GM21367 (cell line): ENCODE measurements at regions not wholly inside any gene's neighbourhood (a gene's known extent, or its start where the extent isn't known, plus 50 kb on each side); places are given as distances from the start of the nearest gene placed in this dataset.

ENCODE experiments used
- ATAC-seq: cut with Tn5 transposase; IDR thresholded peaks from one replicate; pipeline ENCODE4 v1.9.1; 2021; ENCODE audit not compliant: unreplicated experiment

DNA sequence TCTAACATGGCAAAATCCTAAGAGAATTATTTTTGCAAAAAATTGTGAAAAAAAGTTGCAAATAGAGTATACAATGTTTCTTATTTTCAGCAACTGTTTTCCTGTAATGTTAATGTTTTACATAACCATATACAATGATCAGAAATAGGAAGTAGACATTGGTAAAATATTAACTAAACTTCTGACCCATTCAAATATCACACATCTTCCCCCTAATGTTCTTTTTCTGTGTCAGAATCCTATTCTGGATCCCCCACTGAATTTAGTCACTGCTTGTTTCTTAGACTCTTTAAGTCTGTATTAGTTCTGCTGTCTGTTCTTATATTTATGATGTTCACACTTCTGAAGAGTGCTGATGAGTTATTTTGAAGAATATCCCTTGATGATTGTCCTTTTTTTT, 62.0 kb downstream of the HFE start:
- no peak for ATAC-seq

DNA sequence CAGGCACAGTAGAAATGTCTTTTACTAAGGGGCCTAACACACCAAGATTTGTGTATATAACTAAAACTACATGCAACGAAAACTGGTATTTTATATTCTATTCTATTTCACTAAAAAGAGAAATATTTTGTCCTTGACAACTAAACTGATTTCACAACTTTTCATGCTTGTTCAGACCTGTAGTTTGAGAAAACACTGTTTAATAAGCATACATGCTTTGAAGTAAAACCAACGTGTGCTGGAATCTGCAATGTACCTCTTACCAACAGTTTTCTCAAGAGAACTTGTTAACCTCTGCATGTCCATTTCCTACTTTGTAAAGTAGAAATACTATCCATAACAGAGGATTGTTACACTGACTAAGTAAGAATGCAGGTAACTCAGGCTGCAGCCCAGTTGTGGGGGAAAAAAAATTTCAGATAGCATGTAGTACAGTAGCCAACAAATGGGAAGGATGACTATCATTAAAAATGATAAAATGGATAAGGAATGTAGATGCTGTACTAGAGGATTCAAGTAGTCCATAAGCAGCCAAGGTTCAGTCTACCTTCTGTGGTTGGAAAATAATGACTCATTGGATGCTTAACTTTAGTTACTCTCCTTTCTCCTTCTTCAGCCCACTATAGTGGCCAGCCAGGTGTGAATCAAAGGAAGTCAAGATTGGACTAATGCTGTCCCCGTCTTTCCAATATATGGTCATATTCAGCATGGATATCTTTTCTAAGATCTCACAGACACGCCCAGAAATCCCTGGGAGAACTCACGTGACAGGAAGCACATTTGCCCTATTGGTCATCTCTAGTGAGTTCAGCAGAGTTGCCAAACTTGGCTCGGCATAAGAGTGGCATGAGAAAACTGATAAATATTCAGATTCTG, 65.2 kb downstream of the HFE start:
- no peak for ATAC-seq

DNA sequence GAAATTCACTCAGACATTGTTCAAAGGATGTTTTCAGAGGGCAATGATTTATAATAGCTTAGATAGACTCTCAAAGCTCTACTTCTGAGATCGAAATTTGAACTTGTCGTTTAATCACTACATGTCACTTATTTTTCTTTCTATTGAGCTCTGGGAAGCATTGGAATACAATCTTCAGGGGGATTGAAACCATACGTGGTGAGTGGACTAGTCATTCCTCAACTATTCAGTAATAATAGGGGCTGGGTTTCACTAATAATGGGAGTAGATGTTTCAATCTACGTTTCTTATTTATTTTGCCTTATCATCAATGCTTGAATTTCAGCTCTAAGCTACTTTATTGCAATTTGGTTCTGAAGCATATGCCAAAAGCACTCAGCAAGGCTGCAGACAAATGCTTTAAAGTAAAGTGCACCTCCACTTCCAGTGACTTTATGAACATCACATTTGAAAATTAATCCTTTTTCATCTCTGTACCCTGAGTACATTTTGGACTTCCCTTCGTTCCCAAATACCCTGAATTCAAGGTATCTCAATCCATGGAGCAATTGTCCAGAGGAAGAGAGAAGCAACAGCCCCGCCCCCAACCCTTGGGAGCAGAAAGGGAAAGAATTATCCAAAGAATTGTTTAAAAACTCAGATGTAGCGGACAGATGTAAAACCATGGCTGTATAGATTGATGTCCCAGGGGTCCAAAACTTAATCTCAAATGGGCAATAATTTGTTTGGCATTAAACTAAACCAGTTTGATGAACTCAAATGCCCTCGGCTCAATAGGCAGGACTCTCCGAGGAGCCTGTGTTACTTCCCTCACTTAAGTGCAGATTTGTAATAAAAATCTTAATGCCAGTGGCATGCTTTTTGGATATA, 68.1 kb downstream of the HFE start:
- no peak for ATAC-seq

DNA sequence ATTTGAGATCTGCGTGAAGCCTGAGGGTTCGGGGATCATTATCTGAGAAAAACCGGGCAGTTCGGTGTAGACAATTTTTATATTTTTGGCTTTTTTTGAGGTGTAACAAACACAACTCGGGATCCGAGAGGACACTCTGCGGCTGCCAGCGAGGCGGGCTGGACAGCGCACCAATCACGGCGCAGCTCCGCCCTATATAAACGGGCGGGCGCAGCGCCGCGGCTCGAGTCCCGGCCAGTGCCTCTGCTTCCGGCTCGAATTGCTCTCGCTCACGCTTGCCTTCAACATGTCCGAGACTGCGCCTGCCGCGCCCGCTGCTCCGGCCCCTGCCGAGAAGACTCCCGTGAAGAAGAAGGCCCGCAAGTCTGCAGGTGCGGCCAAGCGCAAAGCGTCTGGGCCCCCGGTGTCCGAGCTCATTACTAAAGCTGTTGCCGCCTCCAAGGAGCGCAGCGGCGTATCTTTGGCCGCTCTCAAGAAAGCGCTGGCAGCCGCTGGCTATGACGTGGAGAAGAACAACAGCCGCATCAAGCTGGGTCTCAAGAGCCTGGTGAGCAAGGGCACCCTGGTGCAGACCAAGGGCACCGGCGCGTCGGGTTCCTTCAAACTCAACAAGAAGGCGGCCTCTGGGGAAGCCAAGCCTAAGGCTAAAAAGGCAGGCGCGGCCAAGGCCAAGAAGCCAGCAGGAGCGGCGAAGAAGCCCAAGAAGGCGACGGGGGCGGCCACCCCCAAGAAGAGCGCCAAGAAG, 69.0 kb downstream of the HFE start:
- peak; percentile 26 for ATAC-seq

DNA sequence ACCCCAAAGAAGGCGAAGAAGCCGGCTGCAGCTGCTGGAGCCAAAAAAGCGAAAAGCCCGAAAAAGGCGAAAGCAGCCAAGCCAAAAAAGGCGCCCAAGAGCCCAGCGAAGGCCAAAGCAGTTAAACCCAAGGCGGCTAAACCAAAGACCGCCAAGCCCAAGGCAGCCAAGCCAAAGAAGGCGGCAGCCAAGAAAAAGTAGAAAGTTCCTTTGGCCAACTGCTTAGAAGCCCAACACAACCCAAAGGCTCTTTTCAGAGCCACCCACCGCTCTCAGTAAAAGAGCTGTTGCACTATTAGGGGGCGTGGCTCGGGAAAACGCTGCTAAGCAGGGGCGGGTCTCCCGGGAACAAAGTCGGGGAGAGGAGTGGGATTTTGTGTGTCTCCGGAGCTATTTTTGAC, 69.6 kb downstream of the HFE start:
- ATAC-seq = peak; percentile 4

DNA sequence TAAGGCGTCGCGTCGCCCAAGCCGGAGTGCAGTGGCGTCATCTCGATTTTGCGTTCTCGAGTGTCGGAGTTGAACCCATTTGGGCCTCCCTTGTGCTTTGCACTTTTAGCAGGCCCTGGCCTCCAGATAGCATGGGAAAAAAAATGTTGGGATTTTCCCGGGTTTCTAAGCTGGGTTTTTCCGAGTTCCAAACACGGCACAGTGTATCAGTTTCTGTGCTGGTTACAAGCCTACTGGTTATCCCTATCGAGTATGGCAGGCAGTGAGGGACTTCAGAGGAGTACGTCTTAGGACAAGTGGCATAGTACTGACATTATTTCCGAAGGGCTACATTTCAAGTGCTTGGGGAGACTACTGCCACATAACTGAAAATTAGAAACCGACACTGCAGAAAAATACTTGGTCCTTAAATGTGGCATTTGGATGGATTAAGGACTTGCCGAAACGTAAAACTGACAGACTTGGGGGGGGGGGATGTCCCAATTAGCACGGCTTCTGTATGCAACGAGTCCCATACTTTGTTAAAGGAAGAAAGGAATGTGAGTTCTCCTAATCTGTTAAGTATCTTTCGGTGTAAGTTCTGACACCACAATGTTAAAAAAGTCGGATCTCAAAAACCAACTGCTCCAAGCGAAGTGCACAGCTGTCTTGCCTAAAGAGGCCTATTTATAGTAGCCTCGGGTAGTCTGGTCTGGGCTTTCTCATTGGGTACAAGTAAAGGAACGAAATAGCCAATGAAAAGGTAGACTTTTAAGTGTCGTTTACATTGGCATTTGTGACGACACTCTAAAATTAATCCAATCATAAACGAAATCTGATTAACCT, 70.2 kb downstream of the HFE start:
- ATAC-seq = peak; percentile 54

DNA sequence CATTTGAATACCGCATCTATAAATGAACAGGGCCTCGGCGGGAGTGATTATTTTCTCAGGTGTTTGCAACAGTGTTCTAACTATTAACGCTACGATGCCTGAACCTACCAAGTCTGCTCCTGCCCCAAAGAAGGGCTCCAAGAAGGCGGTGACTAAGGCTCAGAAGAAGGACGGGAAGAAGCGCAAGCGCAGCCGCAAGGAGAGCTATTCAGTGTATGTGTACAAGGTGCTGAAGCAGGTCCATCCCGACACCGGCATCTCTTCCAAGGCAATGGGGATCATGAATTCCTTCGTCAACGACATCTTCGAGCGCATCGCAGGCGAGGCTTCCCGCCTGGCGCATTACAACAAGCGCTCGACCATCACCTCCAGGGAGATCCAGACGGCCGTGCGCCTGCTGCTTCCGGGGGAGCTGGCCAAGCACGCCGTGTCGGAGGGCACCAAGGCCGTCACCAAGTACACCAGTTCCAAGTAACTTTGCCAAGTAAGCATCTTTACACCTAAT, 70.9 kb downstream of the HFE start:
- peak; percentile 41 for ATAC-seq

DNA sequence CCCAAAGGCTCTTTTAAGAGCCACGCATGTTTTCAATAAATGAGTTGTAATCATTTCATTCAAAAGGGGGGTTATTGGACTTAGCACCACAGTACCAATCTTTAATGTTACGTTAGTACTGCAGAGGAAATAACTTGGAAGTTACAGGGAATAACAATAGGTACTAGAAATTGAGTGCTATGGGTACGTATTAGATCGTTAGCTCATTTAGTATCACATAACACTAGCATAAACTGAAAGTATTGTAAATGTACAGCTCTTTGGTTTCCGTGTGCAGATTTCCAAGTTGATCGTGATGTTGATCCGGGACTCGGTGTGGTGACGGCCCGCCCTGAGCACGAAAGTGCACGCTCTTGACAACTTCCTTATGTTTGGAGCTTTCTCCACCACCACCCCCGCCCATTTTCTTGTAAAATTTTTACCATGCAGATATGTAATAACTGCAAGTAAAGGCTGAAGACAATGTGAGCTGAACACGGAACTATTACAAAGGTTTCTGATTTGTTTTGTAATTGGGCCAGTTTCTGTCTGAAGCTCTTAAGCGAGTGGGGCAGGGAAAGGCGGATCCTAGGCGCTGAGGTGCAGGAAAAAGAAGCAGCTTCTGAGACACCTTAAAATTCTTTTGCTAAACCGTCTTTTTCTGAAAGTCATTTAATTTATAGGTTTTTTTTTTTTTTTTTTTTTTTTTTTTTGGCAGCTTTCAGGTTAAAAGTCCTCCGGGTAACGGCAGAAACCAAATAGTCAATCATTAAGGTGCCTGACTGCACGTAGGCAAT, 71.5 kb downstream of the HFE start:
- ATAC-seq = no peak

DNA sequence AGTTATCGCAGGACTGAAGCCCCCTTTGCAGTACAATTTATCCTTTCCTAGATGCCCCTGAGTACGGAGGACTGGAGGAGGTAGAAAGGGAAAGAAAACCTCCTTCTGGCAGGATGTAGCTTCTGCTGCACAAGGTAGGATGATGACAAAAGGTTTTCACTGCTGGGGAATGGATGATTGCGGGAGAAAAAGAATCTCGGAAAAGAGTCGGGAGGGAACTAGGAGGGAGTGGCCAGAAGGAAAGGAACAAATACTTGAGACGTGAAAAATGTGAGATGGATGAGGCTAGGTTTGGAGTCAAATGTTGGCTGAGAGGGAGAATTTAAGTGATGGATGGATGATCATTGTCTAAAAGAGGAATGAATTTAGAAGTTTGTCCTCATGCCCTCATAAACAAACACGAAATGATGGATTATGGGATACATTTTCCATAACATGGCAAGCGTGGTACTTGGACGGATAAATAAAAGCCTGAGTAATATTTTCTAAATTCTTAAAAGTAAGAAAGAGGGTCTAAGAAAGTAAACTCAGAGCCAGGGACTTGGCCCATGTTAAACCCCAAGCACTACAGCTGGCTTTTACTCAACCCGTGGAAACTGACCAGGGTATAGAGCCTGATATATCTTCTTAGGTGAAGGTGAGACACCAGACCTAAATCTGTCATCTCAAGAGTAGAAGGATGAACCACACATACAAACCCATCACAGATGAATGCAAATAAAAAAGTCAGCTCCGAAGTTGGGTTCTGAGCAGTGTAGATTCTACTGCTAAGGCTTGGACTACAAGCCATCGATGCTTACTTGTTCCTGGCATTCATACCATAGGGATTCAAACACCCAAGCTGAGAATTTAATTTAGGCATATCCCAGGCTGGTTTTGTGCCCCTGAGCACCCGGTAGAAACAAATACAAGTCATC, 72.4 kb downstream of the HFE start:
- ATAC-seq = no peak

DNA sequence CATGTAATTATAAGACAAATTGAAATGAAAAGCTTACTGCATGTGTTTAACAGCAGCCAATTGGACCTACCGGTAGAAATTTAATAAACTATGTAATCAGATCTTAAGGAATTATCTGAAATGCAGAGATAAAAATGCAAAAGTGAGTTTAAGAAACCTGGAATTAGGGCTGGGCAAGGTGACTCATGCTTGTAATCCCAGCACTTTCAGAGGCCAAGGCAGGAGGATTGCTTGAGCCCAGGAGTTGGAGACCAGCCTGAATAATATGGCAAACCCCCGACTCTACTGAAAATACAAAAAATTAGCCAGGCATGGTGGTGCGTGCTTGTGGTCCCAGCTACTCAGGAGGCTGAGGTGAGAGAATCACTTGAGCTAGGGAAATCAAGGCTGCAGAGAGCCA, 74.1 kb downstream of the HFE start:
- ATAC-seq = no peak

DNA sequence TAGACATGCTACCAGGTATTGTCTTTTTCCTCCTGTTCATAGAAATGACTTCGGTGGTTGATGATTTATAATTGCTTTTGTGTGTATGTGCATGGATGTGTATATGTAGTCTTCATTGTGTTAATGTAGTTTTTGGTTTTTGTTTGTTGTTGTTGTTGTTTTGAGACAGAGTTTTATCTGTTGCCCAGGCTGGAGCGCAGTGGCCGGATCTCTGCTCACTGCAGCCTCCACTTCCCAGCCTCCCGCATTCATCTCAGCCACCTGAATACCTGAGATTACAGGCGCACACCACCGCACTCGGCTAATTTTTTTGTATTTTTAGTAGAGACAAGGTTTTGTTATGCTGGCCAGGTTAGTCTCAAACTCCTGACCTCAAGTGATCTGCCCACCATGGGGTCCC, 75.2 kb downstream of the HFE start:
- no peak for ATAC-seq

DNA sequence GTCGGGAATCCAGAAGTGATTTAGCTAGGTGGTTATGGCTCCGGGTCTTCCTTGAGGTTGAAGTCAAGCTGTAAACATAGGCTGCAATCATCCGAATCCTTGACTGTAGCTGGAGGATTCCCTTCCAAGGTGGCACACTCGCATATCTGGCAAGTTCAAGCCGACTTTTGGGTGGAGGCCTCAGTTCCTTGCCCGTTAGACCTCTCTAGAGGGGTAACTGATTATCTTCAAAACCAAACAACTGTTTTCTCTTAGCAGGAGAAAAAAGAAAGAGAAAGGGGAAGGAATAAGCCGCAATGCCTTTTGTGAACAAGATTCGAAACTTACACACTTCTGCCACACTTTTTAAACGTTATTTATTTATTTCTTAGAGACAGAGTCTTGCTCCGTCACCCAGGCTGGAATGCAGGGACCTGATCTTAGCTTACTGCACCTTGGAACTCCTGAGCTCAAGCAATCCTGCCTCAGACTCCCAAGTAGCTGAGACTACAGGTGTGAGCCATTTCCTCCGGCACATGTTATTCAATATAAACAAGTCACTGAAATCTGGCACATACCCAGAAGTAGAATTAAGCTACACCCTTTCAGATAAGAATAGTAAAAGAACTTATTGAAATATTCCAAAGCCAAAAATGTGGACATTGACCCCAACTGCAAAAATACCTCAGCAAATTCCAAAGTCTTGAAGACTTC, 76.3 kb downstream of the HFE start:
- ATAC-seq = no peak

DNA sequence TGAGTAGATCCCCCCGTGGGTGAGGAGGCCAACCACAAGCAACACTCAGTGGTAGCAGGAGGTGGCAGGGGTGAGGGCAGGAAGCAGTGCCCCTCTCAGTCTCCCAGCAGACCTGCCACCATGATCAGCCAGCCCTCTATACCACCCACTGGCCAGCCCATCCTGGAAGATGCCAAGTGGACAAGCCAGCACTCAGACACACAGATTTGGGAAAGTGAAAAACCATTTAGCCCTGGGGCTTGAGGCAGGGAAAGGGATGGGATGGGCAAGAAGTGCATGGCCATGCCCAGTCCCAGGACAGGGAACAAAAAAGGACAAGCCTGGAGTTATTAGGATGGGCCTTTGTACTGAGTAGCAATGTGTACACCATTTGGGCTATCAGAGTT, 76.9 kb downstream of the HFE start:
- ATAC-seq = no peak

DNA sequence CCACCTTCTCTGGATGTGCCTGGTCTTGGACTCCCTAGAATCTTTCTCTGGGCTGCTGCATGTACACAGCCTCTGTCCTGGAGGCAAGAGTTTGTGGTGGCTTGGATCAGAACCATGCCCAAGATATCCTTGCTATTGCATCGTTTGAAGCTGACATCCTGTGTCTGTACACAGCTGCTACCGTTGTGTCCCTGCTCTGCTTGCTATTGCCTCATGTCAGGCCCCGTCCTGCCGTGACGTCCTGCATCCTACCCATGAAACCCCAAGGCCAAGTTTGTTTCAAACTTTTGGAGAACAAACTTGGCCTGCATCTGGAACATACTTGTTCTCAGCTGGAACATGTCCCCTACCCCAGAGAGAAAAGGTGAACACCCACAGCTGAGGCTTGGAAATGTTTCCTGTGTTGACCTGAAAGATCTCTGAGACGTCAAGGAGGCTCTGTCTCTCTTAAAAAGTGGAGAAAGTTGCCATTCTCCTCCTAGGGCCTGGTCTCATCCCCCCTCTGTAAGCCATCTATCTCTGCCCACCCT, 78.1 kb downstream of the HFE start:
- no peak for ATAC-seq

DNA sequence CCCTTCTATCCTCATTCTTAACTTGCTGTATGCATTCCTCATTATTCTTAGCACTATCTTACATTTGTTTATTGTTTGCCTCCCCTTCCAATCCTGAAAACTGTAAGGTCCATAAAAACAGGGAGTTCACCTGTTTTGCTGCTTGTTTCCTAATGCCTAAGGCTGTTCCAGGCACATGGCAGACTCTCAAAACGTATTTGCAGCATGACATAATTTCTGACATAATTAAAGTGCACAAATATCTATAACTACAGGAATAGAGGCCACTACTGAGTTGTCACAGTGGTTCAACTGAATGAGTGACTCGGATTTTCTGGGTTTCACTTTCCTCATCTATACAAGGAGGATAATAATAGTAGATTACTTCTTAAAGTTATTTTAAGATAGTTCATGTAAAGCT, 83.0 kb downstream of the HFE start:
- no peak for ATAC-seq

DNA sequence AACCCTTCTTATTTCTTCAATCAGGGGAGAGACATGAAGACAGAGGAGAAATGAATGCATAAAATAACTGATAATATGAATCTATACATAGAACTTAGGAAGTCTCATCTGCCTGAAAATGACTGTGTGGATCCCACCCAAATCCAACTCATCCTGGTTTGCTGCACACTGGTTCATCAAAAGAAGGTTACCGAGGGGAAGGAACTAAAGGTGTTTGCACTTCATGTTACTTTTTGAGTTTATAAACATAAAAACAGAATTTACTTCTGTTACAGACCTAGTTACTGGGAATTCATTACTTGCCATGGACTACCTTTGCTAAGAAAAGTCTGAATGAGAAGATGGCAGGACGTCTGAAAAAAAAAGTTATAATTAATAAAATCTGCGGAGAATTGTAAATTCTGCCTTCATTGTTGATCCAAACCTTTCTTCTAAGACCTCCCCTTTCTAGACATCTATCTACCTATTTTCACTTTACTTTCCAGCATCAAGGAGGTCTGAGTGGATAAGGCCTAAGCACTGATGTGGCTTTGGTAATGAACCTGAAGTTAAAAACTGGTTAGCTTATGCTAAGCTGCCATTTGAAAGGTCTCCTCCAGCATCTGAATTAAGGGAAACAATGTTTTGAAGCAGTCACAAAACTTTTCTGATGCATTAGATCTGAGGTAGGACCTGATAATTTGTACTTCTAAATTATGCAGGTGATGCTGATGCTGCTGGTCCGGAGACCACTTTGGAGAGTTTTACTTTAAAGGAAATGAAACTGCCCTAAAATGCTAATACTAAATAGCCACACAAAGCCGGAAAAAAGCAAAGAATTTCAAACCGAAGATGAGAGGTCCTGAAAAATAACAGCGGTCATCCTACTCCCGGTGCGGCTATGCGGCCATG, 84.0 kb downstream of the HFE start:
- no peak for ATAC-seq

DNA sequence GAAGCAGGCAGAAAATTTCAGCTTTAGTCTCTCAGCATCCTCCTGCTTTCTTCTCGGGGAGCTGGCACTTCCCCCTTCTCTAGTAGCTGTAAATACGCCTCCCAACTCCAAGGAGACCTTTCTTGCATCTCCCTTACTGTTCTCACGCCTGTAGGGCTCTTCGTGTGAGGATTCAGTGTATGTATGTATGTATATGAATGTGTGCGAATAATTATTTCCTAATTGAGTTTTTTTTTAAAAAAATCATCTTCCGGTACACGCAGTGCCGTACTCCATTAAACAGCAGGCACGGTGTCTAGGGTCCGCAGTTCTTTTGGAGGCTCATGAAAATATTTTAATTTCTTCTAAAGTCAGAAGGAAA, 85.4 kb downstream of the HFE start:
- ATAC-seq = no peak
